Natural killer cell (primary cell): ENCODE measurements at regions not wholly inside any gene's neighbourhood (a gene's known extent, or its start where the extent isn't known, plus 50 kb on each side); places are given as distances from the start of the nearest gene placed in this dataset.

ENCODE experiments used
- ATAC-seq, 3 donors: fragments of 150-1000 bp in 2 of 3; fragments of 200-7000 bp in 1 of 3; cut with Tn5 transposase; 1 replicate in 1 of 3; 2 replicates in 2 of 3; pipeline ENCODE4 v1.10.0; 2021; ENCODE audit warnings: mild to moderate bottlenecking in 2 of 3, moderate library complexity in 2 of 3
- DNase-seq, 2 donors: peaks; one replicate each; pipeline versions ENCODE4 v3.0.0 to v3.0.0-alpha.2; 2013 to 2021; ENCODE audit warnings: mixed read lengths in 1 of 2
- H3K27ac ChIP-seq: one replicate; pipeline ENCODE4 v1.5.1; 2013; ENCODE audit warnings: mild to moderate bottlenecking, low read length
- H3K27me3 ChIP-seq: one replicate; pipeline ENCODE4 v1.6.1; 2013; ENCODE audit warnings: low read length; ENCODE audit not compliant: control insufficient read depth, insufficient read depth
- H3K36me3 ChIP-seq: one replicate; pipeline ENCODE4 v1.6.1; 2013; ENCODE audit warnings: low read length; ENCODE audit not compliant: control insufficient read depth, insufficient read depth
- H3K4me1 ChIP-seq: one replicate; pipeline ENCODE4 v1.6.1; 2013; ENCODE audit warnings: low read length; ENCODE audit not compliant: control insufficient read depth, insufficient read depth
- H3K4me3 ChIP-seq: one replicate; pipeline ENCODE4 v1.5.1; 2013; ENCODE audit warnings: low read length
- H3K9me3 ChIP-seq: one replicate; pipeline ENCODE4 v1.6.1; 2013; ENCODE audit warnings: low read length; ENCODE audit not compliant: control insufficient read depth, insufficient read depth
- H3K27ac Mint-ChIP-seq, 2 donors: one replicate each; pipeline ENCODE4 v1.8.0; 2022; ENCODE audit warnings: mild to moderate bottlenecking in 2 of 2, mixed read lengths in 2 of 2, moderate library complexity in 1 of 2
- H3K27me3 Mint-ChIP-seq, 2 donors: one replicate each; pipeline ENCODE4 v1.8.0; 2022; ENCODE audit warnings: low read depth in 2 of 2, mixed read lengths in 2 of 2
- H3K36me3 Mint-ChIP-seq: one replicate; pipeline ENCODE4 v1.8.0; 2022; ENCODE audit warnings: mixed read lengths
- H3K4me1 Mint-ChIP-seq, 2 donors: one replicate each; pipeline ENCODE4 v1.8.0; 2022; ENCODE audit warnings: mixed read lengths in 2 of 2
- H3K4me3 Mint-ChIP-seq: one replicate; pipeline ENCODE4 v1.8.0; 2022; ENCODE audit warnings: mild to moderate bottlenecking, moderate library complexity, mixed read lengths
- H3K9me3 Mint-ChIP-seq, 2 donors: one replicate each; pipeline ENCODE4 v1.8.0; 2022; ENCODE audit warnings: mixed read lengths in 2 of 2
- WGBS: methylation state at CpG from one replicate; pipeline ENCODE4 v1.1.7; 2013; ENCODE audit warnings: missing lambda C conversion rate; ENCODE audit not compliant: insufficient coverage; 5-methylcytosine and 5-hydroxymethylcytosine counted together
- intact Hi-C: fragments of 100-400 bp; cut with micrococcal nuclease; formaldehyde crosslinking; loops from one replicate; pipeline ENCODE4 v1.14.2; 2022
- TF ChIP-seq, protein P1 (sequence below): fragments of 200-600 bp; IDR thresholded peaks from one replicate; pipeline ENCODE4 v1.8.0; 2022; ENCODE audit warnings: antibody characterized with exemption

DNA sequence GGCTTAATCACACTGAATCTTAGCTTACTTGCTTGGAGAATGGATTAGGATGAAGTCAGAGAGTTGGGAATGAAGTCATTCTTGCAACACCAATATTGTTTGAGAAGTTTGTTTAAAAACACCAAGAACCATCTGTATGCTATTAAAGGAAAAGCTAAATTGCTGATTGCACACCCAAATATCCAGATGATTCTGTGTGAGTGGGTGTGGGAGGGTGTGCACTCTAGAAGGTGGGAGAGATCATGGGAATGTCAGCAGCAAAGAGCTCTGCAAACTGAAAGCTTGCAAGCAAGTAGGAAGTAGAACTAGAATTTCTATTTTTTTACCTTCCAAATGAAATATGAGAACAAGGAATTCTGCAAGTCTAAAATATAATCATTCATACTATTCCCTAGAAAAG lies 364.9 kb downstream of the NR2F2 start:
- ATAC-seq (no peak), DNase-seq (no peak)
- H3K36me3 ChIP-seq: no peaks in the 10 kb centered on the region
- H3K4me3 ChIP-seq: no peak overlapping the region
- intact Hi-C loops: no loop called here
- no peaks in the 10 kb centered on the region for H3K9me3 ChIP-seq
- no peaks in the 10 kb centered on the region for H3K4me1 ChIP-seq
- Mint-ChIP-seq H3K36me3 (no peaks in the 10 kb centered on the region), H3K27ac (no peak overlapping the region), H3K9me3 (peaks cover 0 to 2% of the 10 kb centered on the region in 2 donors), H3K27me3 (peaks cover 4 to 7% of the 10 kb centered on the region in 2 donors), H3K4me1 (no peaks in the 10 kb centered on the region), H3K4me3 (no peak overlapping the region)
- TF ChIP-seq, protein P1, sequence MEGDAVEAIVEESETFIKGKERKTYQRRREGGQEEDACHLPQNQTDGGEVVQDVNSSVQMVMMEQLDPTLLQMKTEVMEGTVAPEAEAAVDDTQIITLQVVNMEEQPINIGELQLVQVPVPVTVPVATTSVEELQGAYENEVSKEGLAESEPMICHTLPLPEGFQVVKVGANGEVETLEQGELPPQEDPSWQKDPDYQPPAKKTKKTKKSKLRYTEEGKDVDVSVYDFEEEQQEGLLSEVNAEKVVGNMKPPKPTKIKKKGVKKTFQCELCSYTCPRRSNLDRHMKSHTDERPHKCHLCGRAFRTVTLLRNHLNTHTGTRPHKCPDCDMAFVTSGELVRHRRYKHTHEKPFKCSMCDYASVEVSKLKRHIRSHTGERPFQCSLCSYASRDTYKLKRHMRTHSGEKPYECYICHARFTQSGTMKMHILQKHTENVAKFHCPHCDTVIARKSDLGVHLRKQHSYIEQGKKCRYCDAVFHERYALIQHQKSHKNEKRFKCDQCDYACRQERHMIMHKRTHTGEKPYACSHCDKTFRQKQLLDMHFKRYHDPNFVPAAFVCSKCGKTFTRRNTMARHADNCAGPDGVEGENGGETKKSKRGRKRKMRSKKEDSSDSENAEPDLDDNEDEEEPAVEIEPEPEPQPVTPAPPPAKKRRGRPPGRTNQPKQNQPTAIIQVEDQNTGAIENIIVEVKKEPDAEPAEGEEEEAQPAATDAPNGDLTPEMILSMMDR: no peak
- H3K27ac ChIP-seq: no peak overlapping the region
- no peaks in the 10 kb centered on the region for H3K27me3 ChIP-seq

DNA sequence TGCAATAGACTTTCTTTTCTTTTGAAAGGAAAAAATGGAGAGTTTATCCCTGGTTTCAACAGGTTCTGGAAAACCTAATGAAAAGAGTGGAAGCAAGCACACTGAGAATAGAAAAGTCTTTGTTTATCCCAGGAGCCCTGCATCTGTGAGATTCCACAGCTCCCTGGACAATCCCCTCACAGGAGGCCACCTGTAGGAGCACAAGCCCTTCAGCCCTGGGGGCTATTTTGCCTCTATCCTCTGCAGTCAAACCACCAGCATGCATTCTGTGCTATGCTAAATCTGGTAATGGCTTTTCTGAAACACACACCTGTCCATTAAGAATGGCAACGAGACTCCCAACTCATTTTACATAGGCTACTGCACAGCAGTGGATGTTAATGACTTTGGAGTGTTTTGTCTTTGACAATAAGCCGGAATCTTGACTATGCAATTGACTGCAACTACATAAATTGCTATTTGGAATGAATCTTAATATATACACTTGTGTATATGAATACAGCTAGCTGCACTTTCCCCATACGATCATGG lies 369.4 kb downstream of the NR2F2 start:
- no peaks in the 10 kb centered on the region for H3K4me1 Mint-ChIP-seq
- no peaks in the 10 kb centered on the region for H3K36me3 ChIP-seq
- H3K27ac Mint-ChIP-seq: no peak overlapping the region
- intact Hi-C loops: no loop called here
- no peak overlapping the region for H3K4me3 ChIP-seq
- H3K4me3 Mint-ChIP-seq: no peak overlapping the region
- 100% methylated on average over 1 of the region's 3 CpGs for WGBS
- TF ChIP-seq, protein P1: no peak
- ATAC-seq (no peak), DNase-seq (no peak)
- H3K27me3 Mint-ChIP-seq: peaks cover 0 to 6% of the 10 kb centered on the region in 2 donors
- H3K9me3 ChIP-seq: no peaks in the 10 kb centered on the region
- H3K9me3 Mint-ChIP-seq: no peaks in the 10 kb centered on the region
- H3K27ac ChIP-seq: no peak overlapping the region
- no peaks in the 10 kb centered on the region for H3K36me3 Mint-ChIP-seq
- no peaks in the 10 kb centered on the region for H3K27me3 ChIP-seq
- H3K4me1 ChIP-seq: no peaks in the 10 kb centered on the region

DNA sequence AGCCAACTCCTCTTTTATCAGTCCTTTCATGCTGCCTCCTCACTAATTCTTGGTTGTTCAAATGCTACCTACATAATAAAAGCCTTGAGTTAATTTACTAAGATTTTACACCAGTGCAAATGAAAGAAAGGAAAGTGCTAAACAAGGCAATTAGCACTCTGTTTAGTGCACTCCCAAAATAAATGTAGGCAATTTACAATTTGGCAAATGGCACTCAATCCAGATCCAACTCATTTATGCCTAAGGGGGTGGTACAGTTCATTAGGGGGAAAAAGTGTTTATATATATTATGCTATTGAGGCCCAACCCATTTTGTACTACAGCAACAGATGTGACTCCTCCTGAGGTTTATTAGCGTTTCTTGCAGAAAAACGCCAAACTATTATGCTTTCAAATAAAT lies 370.1 kb downstream of the NR2F2 start:
- 50% methylated on average over 2 of the region's 2 CpGs for WGBS
- no peak overlapping the region for H3K4me3 Mint-ChIP-seq
- Histone ChIP-seq H3K4me3 (no peak overlapping the region), H3K27me3 (no peaks in the 10 kb centered on the region), H3K27ac (no peak overlapping the region), H3K4me1 (no peaks in the 10 kb centered on the region), H3K36me3 (no peaks in the 10 kb centered on the region), H3K9me3 (no peaks in the 10 kb centered on the region)
- no peaks in the 10 kb centered on the region for H3K4me1 Mint-ChIP-seq
- H3K27me3 Mint-ChIP-seq: peaks cover 0 to 6% of the 10 kb centered on the region in 2 donors
- no peaks in the 10 kb centered on the region for H3K9me3 Mint-ChIP-seq
- H3K27ac Mint-ChIP-seq: no peak overlapping the region
- ATAC-seq: no peak
- DNase-seq: no peak
- TF ChIP-seq, protein P1: no peak
- no peaks in the 10 kb centered on the region for H3K36me3 Mint-ChIP-seq
- intact Hi-C loops: no loop called here

DNA sequence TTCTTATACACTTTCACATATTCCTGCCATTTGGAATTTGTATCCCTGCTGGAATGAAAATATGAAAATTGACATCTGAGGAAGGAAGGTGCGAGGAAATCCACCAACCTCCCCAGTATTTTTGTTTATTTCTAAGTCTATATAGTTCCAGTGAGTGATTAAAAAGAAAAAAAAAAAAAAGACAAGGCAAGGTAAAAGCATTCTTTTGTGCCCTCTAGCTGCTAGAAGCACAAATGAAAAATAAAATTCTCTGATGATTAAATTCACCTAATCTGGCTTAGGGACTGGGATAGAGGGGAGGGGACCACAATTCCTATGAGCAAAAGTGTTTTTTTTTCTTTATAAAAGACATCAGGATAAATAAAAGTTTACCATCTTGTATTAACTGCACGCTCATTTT lies 370.9 kb downstream of the NR2F2 start:
- H3K4me1 ChIP-seq: no peaks in the 10 kb centered on the region
- DNase-seq (no peak), ATAC-seq (no peak)
- no peaks in the 10 kb centered on the region for H3K4me1 Mint-ChIP-seq
- no peaks in the 10 kb centered on the region for H3K27me3 ChIP-seq
- 60% methylated on average over 1 of the region's 2 CpGs for WGBS
- H3K27ac Mint-ChIP-seq: no peak overlapping the region
- no peaks in the 10 kb centered on the region for H3K36me3 ChIP-seq
- no peaks in the 10 kb centered on the region for H3K9me3 Mint-ChIP-seq
- TF ChIP-seq, protein P1: no peak
- no peak overlapping the region for H3K4me3 ChIP-seq
- intact Hi-C loops: no loop called here
- H3K27me3 Mint-ChIP-seq: peaks cover 0 to 6% of the 10 kb centered on the region in 2 donors
- H3K36me3 Mint-ChIP-seq: no peaks in the 10 kb centered on the region
- H3K9me3 ChIP-seq: no peaks in the 10 kb centered on the region
- H3K27ac ChIP-seq: no peak overlapping the region
- H3K4me3 Mint-ChIP-seq: no peak overlapping the region
